ENCODE measurements at regions not wholly inside any gene's neighbourhood (a gene's known extent, or its start where the extent isn't known, plus 50 kb on each side); places are given as distances from the start of the nearest gene placed in this dataset.

GRCh38 chr6:112603726-112604125 is 256.6 kb downstream of the RFPL4B start:
- Histone ChIP-seq H3K4me2 (ENCODE audit: low read length) (no peak overlapping the region), H3K4me1 (ENCODE audit: control insufficient read depth in 1 of 2, insufficient read depth in 2 of 2, low read length in 2 of 2) (no peaks in the 10 kb centered on the region), H3K27ac (ENCODE audit: low read depth, low read length) (no peak overlapping the region), H3K9ac (ENCODE audit: low read length) (no peak overlapping the region), H3K9me2 (ENCODE audit: insufficient read depth) (no peaks in the 10 kb centered on the region), H3K27me3 (ENCODE audit: insufficient read depth, low read length) (no peaks in the 10 kb centered on the region), H2AFZ (ENCODE audit: low read depth, low read length, poor library complexity, severe bottlenecking) (no peak overlapping the region), H4K20me1 (ENCODE audit: insufficient read depth) (no peaks in the 10 kb centered on the region), H3K9me3 (ENCODE audit: control insufficient read depth in 1 of 2, insufficient read depth in 1 of 2, low read depth in 1 of 2, low read length in 2 of 2) (no peaks in the 10 kb centered on the region), H3K4me3 (replicated peaks in 1 of 2; ENCODE audit: low read depth in 1 of 2, low read length in 2 of 2) (no peak overlapping the region), H3K36me3 (ENCODE audit: control insufficient read depth in 1 of 2, insufficient read depth in 2 of 2, low read length in 2 of 2) (no peaks in the 10 kb centered on the region), H3K79me2 (ENCODE audit: insufficient read depth, low read length) (no peaks in the 10 kb centered on the region)
- TF ChIP-seq FOSL1 (IDR thresholded peaks at IDR 0.05; ENCODE audit: low read depth): no peak
- no peak for TF ChIP-seq EGR1 (IDR thresholded peaks at IDR 0.05; ENCODE audit: low read depth)
- no peak for TF ChIP-seq CBX3 (IDR thresholded peaks at IDR 0.05; ENCODE audit: low read depth)
- no peak for TF ChIP-seq SRF (IDR thresholded peaks at IDR 0.05; ENCODE audit: low read depth)
- TF ChIP-seq TCF7L2 (IDR thresholded peaks at IDR 0.05; ENCODE audit: borderline replicate concordance, extremely low read depth, insufficient read depth, insufficient read length): no peak
- no TSS peak for BruUV-seq (replicated peaks)
- CTCF ChIA-PET: no interaction called here
- intact Hi-C loops (cut with micrococcal nuclease): no loop called here
- ATAC-seq: no peak
- DNase-seq (ENCODE audit: low read depth, low spot score): no peak
- RAD21 ChIA-PET (ENCODE audit: low non-redundant PET in 1 of 2, low total read pairs in 2 of 2, uncharacterized antibody in 2 of 2, unreplicated experiment in 2 of 2): no interaction called here
- POLR2A ChIA-PET: no interaction called here

GRCh38 chr6:112606656-112607435 is 259.7 kb downstream of the RFPL4B start:
- RAD21 ChIA-PET (ENCODE audit: low non-redundant PET in 1 of 2, low total read pairs in 2 of 2, uncharacterized antibody in 2 of 2, unreplicated experiment in 2 of 2): no interaction called here
- H3K36me3 ChIP-seq (ENCODE audit: control insufficient read depth in 1 of 2, insufficient read depth in 2 of 2, low read length in 2 of 2): no peaks in the 10 kb centered on the region
- no peak for TF ChIP-seq REST (IDR thresholded peaks at IDR 0.05; ENCODE audit: low read depth)
- TF ChIP-seq RAD21 (IDR thresholded peaks at IDR 0.05; ENCODE audit: low read depth): no peak
- TF ChIP-seq ELF1 (IDR thresholded peaks at IDR 0.05; ENCODE audit: borderline replicate concordance, low read depth): no peak
- no peak for TF ChIP-seq ATF3 (IDR thresholded peaks at IDR 0.05)
- no peak for TF ChIP-seq POLR2A (IDR thresholded peaks at IDR 0.05; ENCODE audit: borderline replicate concordance, extremely low read depth, insufficient read depth, insufficient read length)
- TF ChIP-seq ZNF274 (IDR thresholded peaks at IDR 0.05; ENCODE audit: low read depth, low read length): no peak
- TF ChIP-seq EZH2phosphoT487 (IDR thresholded peaks at IDR 0.05; ENCODE audit: borderline replicate concordance): no peak
- TF ChIP-seq MAX (IDR thresholded peaks at IDR 0.05): no peak
- no peak for TF ChIP-seq EGR1 (IDR thresholded peaks at IDR 0.05; ENCODE audit: low read depth)
- TF ChIP-seq SRF (IDR thresholded peaks at IDR 0.05; ENCODE audit: low read depth): no peak
- TF ChIP-seq ZFX (IDR thresholded peaks at IDR 0.05): no peak
- TF ChIP-seq SIN3A (IDR thresholded peaks at IDR 0.05; ENCODE audit: low read depth): no peak
- no peak for TF ChIP-seq CTCF (IDR thresholded peaks at IDR 0.05 in 2 of 3, conservative IDR thresholded peaks at IDR 0.05 in 1 of 3; ENCODE audit: borderline replicate concordance in 1 of 3, insufficient read depth in 1 of 3, low read depth in 2 of 3, low read length in 2 of 3)

More at GRCh38 chr6:112606656-112607435, 259.7 kb downstream of the RFPL4B start:
- Histone ChIP-seq H3K4me1 (ENCODE audit: control insufficient read depth in 1 of 2, insufficient read depth in 2 of 2, low read length in 2 of 2) (no peaks in the 10 kb centered on the region), H3K9me2 (ENCODE audit: insufficient read depth) (no peaks in the 10 kb centered on the region), H3K79me2 (ENCODE audit: insufficient read depth, low read length) (no peaks in the 10 kb centered on the region), H3K4me2 (ENCODE audit: low read length) (no peak overlapping the region), H3K9me3 (ENCODE audit: control insufficient read depth in 1 of 2, insufficient read depth in 1 of 2, low read depth in 1 of 2, low read length in 2 of 2) (peaks cover 0 to 5% of the 10 kb centered on the region in 2 experiments; a peak in 2 of 4 replicates), H3K27ac (ENCODE audit: low read depth, low read length) (no peak overlapping the region), H3K27me3 (ENCODE audit: insufficient read depth, low read length) (no peaks in the 10 kb centered on the region), H3K4me3 (replicated peaks in 1 of 2; ENCODE audit: low read depth in 1 of 2, low read length in 2 of 2) (no peak overlapping the region), H4K20me1 (ENCODE audit: insufficient read depth) (no peaks in the 10 kb centered on the region), H2AFZ (ENCODE audit: low read depth, low read length, poor library complexity, severe bottlenecking) (no peak overlapping the region), H3K9ac (ENCODE audit: low read length) (no peak overlapping the region)
- DNase-seq (ENCODE audit: low read depth, low spot score) (no peak), ATAC-seq (no peak)
- BruUV-seq (replicated peaks): no TSS peak
- intact Hi-C loops (cut with micrococcal nuclease): no loop called here
- ChIA-PET POLR2A (no interaction called here), CTCF (no interaction called here)
